PC-9 (cell line): ENCODE measurements at regions not wholly inside any gene's neighbourhood (a gene's known extent, or its start where the extent isn't known, plus 50 kb on each side); places are given as distances from the start of the nearest gene placed in this dataset.

Source experiments
- BruUV-seq: library from RNA; stranded (reverse); fragments of 400-500 nt; replicated peaks from 2 replicates; lab custom pipeline; 2021; lab: Mats Ljungman, UMichigan
- CTCF ChIA-PET: fragments of 300-600 bp; sonication (Branson Sonifier 250); formaldehyde crosslinking; loops from one replicate; lab custom pipeline; 2022; ENCODE audit warnings: antibody characterized with exemption; lab: Charles Lee
- POLR2A ChIA-PET: fragments of 300-600 bp; sonication (Branson Sonifier 250); formaldehyde crosslinking; loops from one replicate; lab custom pipeline; 2022; ENCODE audit warnings: antibody characterized with exemption; ENCODE audit not compliant: unreplicated experiment; lab: Charles Lee
- DNase-seq, 2 experiments: peaks; one replicate each; pipeline versions ENCODE4 v3.0.0 to v3.0.0-alpha.2; 2015 to 2022; ENCODE audit warnings: mixed read lengths in 1 of 2
- H2AFZ ChIP-seq: fragments of 200-600 bp; sonication (generic); 2 replicates; pipeline ENCODE4 v1.8.1; 2017; ENCODE audit warnings: antibody characterized with exemption
- H3F3A ChIP-seq: fragments of 200-600 bp; sonication (generic); 2 replicates; pipeline ENCODE4 v1.8.1; 2017; ENCODE audit warnings: antibody characterized with exemption, mild to moderate bottlenecking, low read depth; ENCODE audit not compliant: insufficient read depth
- H3K27ac ChIP-seq: fragments of 200-600 bp; sonication (generic); 2 replicates; pipeline ENCODE4 v1.6.1; 2016; ENCODE audit warnings: mixed run types
- H3K27me3 ChIP-seq: fragments of 200-600 bp; sonication (generic); 2 replicates; pipeline ENCODE4 v1.6.1; 2016; ENCODE audit warnings: low read depth, mixed run types; ENCODE audit not compliant: insufficient read depth
- H3K36me3 ChIP-seq: fragments of 200-600 bp; sonication (generic); 2 replicates; pipeline ENCODE4 v1.6.1; 2016; ENCODE audit warnings: low read depth, mixed run types
- H3K4me1 ChIP-seq: fragments of 200-600 bp; sonication (generic); replicated peaks from 2 replicates; pipeline ENCODE4 v1.6.1; 2016; ENCODE audit warnings: mixed run types; ENCODE audit not compliant: insufficient read depth
- H3K4me2 ChIP-seq: fragments of 200-600 bp; sonication (generic); 2 replicates; pipeline ENCODE4 v1.6.1; 2017; ENCODE audit warnings: mixed run types
- H3K4me3 ChIP-seq: fragments of 200-600 bp; sonication (generic); 2 replicates; pipeline ENCODE4 v1.6.1; 2016; ENCODE audit warnings: mixed run types
- H3K79me2 ChIP-seq: fragments of 200-600 bp; sonication (generic); 2 replicates; pipeline ENCODE4 v1.6.1; 2017; ENCODE audit warnings: low read depth, mixed run types
- H3K9me2 ChIP-seq: fragments of 200-600 bp; sonication (generic); 2 replicates; pipeline ENCODE4 v1.8.1; 2017; ENCODE audit warnings: mild to moderate bottlenecking; ENCODE audit not compliant: insufficient read depth
- H3K9me3 ChIP-seq: fragments of 200-600 bp; sonication (generic); 2 replicates; pipeline ENCODE4 v1.8.1; 2016; ENCODE audit warnings: low read depth; ENCODE audit not compliant: insufficient read depth
- H4K20me1 ChIP-seq: fragments of 200-600 bp; sonication (generic); 2 replicates; pipeline ENCODE4 v1.8.1; 2017; ENCODE audit not compliant: insufficient read depth
- EZH2 ChIP-seq: fragments of 200-600 bp; sonication (generic); IDR thresholded peaks from 2 replicates; pipeline ENCODE4 v1.8.0; 2017; ENCODE audit warnings: antibody characterized with exemption, low read depth
- intact Hi-C: fragments of 100-400 bp; cut with micrococcal nuclease; formaldehyde crosslinking; loops from one replicate; pipeline ENCODE4 v1.10.0; 2022; ENCODE audit not compliant: unreplicated experiment
- TF ChIP-seq, protein P1 (sequence below): fragments of 200-600 bp; sonication (generic); conservative IDR thresholded peaks from 2 replicates; pipeline ENCODE4 v1.6.1; 2017; ENCODE audit warnings: mixed run types, antibody characterized with exemption, mild to moderate bottlenecking, moderate library complexity

DNA sequence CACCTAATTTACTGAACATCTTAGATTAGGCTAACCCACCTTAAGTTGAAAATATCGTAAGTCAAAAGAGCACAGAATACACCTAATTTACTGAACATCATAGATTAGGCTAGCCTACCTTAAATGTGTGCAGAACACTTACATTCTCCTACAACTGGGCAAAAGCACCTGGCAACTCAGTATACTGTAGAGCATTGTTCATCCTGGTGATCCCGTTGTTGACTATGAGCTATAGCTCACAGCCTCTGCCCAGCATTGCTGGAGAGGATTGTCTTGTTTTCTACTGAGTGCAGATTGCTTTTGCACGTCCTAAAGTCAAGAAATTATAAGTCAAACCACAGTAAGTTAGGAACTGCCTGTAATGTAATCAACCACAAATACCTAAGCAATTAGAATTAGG, 531.8 kb upstream of the CDH6 start:
- H3K9me2 ChIP-seq = 0 out of 2 replicates have a peak, but pooled peaks cover 2% of the 10 kb centered on the region
- TF ChIP-seq EZH2 = no peak
- TF ChIP-seq, protein P1, sequence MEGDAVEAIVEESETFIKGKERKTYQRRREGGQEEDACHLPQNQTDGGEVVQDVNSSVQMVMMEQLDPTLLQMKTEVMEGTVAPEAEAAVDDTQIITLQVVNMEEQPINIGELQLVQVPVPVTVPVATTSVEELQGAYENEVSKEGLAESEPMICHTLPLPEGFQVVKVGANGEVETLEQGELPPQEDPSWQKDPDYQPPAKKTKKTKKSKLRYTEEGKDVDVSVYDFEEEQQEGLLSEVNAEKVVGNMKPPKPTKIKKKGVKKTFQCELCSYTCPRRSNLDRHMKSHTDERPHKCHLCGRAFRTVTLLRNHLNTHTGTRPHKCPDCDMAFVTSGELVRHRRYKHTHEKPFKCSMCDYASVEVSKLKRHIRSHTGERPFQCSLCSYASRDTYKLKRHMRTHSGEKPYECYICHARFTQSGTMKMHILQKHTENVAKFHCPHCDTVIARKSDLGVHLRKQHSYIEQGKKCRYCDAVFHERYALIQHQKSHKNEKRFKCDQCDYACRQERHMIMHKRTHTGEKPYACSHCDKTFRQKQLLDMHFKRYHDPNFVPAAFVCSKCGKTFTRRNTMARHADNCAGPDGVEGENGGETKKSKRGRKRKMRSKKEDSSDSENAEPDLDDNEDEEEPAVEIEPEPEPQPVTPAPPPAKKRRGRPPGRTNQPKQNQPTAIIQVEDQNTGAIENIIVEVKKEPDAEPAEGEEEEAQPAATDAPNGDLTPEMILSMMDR = no peak
- H2AFZ ChIP-seq = no peak overlapping the region
- H3K27ac ChIP-seq = no peak overlapping the region
- no TSS peak for BruUV-seq
- no peaks in the 10 kb centered on the region for H3K27me3 ChIP-seq
- no peaks in the 10 kb centered on the region for H3K9me3 ChIP-seq
- POLR2A ChIA-PET = no interaction called here
- no peaks in the 10 kb centered on the region for H3K79me2 ChIP-seq
- H3K4me3 ChIP-seq = no peak overlapping the region
- DNase-seq = no peak
- H3K4me2 ChIP-seq = no peak overlapping the region
- intact Hi-C loops = no loop called here
- H3K4me1 ChIP-seq = no peaks in the 10 kb centered on the region
- H3K36me3 ChIP-seq = no peaks in the 10 kb centered on the region
- no peaks in the 10 kb centered on the region for H3F3A ChIP-seq
- CTCF ChIA-PET = no interaction called here
- no peaks in the 10 kb centered on the region for H4K20me1 ChIP-seq

DNA sequence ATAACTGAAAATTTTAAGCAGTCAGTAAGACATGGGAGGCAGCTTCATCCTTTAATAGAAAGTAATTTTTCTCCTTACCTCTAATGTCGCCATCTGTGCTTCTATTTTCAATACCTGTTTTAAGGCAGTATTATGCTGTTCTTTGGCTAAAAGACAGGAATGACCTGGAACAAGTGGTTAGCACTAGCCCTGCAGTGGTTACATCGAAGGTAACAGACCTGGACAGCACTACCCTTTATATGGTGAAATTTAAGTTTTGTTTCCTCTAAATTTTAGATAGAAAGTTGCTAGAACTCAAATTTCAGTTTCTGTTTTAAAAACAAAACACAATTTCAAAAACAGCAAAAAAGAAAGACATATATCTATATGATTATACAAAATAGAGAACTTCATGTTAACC, 534.1 kb upstream of the CDH6 start:
- no peak overlapping the region for H3K4me3 ChIP-seq
- H3F3A ChIP-seq = no peaks in the 10 kb centered on the region
- no peak overlapping the region for H2AFZ ChIP-seq
- TF ChIP-seq EZH2 = no peak
- TF ChIP-seq, protein P1 = no peak
- H3K79me2 ChIP-seq = no peaks in the 10 kb centered on the region
- no TSS peak for BruUV-seq
- 0 out of 2 replicates have a peak, but pooled peaks cover 2% of the 10 kb centered on the region for H3K9me2 ChIP-seq
- ChIA-PET CTCF (no interaction called here), POLR2A (no interaction called here)
- H3K36me3 ChIP-seq = no peaks in the 10 kb centered on the region
- intact Hi-C loops = no loop called here
- H3K27ac ChIP-seq = no peak overlapping the region
- no peaks in the 10 kb centered on the region for H3K9me3 ChIP-seq
- no peaks in the 10 kb centered on the region for H4K20me1 ChIP-seq
- H3K4me1 ChIP-seq = no peaks in the 10 kb centered on the region
- H3K4me2 ChIP-seq = no peak overlapping the region
- DNase-seq = no peak
- H3K27me3 ChIP-seq = no peaks in the 10 kb centered on the region

DNA sequence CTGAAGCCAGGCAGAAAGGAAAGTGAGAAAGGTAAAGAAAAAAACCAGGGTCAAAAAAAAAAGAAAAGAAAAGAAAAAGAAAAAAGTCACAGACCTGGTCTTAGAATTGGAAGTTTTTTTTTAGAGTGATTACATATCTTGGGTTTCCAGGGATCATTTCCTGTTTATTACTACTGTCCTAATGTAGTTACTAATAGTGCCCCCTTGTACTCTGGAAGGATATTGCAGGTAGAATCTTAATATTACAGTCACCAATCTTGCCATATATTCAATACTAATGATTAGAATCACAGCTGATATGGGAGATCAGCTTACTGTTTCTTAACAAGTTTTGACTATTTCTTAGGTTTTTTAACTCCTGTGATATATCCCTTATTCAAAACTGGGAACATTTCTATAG, 543.2 kb upstream of the CDH6 start:
- no peak overlapping the region for H3K4me3 ChIP-seq
- ChIA-PET POLR2A (no interaction called here), CTCF (no interaction called here)
- no peak overlapping the region for H2AFZ ChIP-seq
- H3K9me3 ChIP-seq = no peaks in the 10 kb centered on the region
- H3F3A ChIP-seq = no peaks in the 10 kb centered on the region
- no peak overlapping the region for H3K4me2 ChIP-seq
- no peak for DNase-seq
- no peaks in the 10 kb centered on the region for H4K20me1 ChIP-seq
- H3K27ac ChIP-seq = no peak overlapping the region
- no peak for TF ChIP-seq EZH2
- TF ChIP-seq, protein P1 = no peak
- intact Hi-C loops = no loop called here
- H3K79me2 ChIP-seq = no peaks in the 10 kb centered on the region
- no TSS peak for BruUV-seq
- H3K4me1 ChIP-seq = no peaks in the 10 kb centered on the region
- H3K36me3 ChIP-seq = no peaks in the 10 kb centered on the region
- no peaks in the 10 kb centered on the region for H3K27me3 ChIP-seq
- H3K9me2 ChIP-seq = no peaks in the 10 kb centered on the region
